ENCODE measurements at regions not wholly inside any gene's neighbourhood (a gene's known extent, or its start where the extent isn't known, plus 50 kb on each side); places are given as distances from the start of the nearest gene placed in this dataset.

DNA sequence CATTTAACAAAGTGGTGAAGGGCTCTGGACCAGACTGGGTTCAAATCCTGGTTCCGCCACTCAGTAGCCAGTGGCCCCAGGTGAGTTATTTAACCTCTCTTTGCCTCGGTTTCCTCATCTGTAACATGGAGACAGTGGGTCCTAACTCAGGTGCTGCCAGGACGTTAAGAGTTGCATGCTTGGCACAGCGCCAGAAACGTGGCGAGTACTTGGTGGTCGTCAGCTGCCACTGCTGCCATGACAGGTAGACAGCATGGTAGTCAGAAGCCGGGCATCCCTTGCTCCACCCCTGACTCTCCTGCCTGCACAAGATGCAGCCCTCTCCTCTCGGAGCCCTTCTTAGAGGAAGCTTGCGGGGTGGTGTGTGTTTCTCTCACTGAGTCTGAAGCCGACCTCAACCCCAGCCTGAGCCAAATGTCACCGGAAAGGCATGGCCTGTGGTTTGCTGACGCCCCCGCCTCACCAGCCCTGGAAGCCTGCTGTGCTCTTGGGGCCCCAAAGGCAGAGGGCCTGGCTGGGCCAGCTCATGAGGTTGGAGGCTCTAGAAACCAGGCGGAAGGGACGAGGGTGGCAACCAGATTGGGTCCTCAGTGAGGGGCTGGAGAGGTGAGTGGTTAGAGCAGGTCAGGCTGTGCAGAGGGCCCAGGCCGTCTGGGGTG is 160.8 kb upstream of the TLE3 start:
- peak; percentile 72 for DNase-seq

DNA sequence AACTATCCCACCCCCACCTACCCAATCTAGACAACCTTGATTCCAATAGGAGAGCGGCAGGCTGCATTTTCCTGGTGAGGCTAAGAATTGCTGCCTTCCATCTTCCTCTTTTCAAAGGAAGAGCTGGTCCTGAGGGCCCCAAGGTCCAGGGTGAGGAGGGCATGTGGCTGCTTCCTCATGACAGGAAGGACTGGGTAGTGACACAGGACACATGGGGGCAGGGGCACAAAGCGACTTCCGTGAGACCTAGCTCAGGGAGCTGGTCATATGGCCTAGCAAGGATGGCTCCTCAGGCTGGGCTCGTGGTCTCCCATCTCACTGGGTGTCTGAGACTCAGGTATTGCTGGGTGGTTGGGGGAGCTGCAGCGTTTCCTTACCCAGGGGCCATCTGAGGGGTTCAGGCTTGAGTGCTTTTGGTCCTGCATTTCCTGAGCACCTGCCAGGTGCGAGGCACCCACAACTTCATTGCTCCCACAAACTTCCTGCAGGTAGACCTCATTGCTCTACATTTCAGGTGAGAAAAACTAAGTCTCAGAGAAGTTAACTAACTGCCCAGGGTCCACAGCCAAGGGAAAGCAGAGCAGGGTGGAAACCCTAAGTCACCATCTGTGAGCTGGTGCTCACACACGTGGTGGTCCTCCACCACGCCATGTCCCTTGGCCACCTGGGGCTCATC is 160.0 kb upstream of the TLE3 start:
- DNase-seq, result no peak

DNA sequence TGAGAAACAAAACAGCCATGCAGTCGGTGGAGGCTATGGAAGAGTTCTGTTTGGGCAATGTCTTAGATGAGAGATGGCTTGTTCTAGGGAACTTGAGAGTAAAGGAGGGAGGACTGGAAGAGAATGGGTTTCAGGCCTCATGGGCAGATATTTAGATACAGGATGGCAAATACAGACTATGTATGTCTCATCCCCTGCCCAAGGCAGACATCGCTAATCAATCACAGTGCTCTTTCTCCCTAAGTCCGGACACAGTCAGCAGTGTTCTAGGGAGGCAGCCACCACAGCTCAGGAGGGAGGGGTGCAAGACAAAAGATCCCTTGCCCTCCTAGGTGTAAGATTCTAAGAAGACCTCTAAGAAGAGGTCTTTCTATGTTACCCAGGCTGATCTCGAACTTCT is 159.3 kb upstream of the TLE3 start:
- no peak for DNase-seq

DNA sequence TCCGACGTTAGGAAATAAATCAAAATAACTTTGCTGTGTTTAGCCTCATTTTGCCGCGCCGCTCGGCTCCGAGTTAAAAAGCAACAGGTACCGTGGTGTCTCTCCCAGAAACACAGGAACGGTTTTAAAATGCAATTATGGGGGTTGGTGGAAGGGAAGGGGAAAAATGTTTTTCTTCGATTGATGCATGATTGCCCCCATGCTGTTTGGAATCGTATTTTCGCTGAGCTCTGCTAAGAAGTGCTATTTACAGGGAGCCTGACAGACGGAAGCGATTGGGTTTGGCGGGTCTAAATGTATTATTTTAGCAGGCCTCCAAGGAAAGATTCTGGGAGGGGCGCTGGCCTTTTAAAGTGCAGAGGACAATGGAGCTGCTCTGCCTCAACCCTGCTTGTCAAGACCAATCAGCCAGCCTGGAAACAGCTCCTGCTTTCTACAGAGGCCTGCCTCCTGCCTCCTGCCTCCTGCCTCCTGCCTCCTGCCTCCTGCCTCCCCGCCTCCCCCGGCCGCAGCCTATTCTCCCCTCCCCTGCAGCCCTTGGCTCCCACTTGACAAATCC is 156.7 kb upstream of the TLE3 start:
- DNase-seq, result no peak

DNA sequence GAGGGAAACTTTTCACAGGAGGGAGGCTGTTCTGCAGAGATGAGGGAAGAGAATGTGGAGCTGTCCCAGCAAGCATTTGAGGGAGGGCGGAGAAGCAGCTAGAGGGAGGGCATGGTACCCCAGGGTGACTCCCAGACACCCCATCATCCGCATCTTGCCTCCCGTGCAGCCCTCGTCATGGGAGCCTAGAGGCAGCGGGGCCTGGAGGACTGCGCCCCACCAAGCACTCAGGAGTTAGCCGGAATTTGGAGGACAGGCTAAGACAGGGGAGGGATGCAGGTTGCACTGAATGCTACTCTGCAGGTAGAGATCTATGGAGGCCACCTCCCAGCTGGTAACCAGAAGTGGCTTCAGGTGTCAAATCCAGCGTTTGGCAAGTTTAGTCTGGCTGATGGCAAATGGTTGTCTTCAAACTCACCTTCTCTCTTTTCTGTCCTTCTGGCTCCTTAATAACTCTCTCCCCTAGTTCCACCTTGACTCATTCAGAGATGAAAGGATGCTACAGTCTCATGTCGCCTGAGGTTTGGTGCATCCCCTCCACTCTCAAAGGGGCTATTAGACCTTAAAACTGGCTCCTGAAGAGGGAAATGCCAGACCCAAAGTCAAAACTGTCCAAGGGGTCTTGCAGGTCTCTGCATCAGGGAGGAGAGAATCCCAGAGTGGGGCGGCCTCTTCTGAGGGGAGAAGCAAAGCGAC is 155.9 kb upstream of the TLE3 start:
- DNase-seq, result no peak

DNA sequence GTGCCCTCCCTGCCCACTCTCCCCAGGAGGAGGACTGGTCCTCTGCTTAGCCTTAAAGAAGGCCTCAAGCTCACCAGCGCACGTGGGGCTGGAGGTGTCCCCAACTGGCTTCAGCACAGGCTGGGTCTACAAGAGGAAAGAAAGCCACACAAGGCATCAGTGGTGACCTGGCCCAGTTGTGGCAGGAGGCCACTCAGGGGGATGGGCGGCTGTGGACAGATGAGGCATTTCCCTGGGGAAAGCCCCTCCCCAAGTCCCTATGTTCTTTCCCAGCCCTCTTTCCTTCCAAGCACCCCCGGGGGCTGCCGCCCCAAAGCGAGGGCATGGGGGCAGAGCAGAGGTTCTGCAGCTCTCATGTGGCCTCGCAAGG is 155.2 kb upstream of the TLE3 start:
- DNase-seq, result no peak

DNA sequence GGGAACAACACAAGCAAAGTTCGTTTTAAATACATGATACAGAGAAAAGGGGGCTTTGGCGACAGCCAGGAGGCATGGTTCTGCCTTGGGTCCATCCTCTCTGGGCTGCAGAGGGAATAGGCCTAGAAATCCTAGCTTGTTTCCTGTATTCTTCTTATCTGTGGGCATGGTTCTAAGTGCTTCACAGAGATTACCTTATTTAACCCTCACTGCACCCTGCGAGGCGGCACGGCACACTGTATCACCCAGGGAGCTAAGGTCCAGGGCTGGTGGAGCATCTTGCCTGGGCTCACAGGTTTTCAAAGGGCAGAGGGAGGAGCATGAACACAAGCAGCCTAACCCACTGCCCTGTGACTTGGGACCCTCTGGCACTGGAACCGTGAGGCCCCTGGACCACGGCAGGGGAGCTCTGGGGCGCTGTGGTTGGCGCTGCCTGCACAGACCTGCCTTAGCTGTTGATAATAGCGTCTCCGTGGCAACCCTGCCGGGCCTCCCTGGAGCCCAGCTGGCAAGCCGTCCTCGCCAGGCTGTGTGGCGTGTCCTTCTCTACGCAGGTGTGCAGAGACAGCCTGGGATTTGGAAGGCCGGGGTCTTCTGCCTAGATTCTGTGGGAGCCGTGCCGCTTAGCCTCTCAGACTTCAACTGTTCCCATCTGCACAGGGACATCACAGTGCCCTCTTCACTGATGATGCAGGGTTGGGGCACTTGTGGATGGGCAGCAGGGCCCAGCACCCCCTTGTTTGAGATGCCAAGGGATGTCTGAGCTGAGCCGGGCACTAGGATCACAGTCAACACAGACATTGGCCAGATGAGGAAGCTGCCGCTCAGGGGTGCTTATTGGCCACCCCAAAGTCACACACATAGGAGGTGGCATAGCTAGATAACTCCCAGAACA is 154.6 kb upstream of the TLE3 start:
- DNase-seq, result no peak

DNA sequence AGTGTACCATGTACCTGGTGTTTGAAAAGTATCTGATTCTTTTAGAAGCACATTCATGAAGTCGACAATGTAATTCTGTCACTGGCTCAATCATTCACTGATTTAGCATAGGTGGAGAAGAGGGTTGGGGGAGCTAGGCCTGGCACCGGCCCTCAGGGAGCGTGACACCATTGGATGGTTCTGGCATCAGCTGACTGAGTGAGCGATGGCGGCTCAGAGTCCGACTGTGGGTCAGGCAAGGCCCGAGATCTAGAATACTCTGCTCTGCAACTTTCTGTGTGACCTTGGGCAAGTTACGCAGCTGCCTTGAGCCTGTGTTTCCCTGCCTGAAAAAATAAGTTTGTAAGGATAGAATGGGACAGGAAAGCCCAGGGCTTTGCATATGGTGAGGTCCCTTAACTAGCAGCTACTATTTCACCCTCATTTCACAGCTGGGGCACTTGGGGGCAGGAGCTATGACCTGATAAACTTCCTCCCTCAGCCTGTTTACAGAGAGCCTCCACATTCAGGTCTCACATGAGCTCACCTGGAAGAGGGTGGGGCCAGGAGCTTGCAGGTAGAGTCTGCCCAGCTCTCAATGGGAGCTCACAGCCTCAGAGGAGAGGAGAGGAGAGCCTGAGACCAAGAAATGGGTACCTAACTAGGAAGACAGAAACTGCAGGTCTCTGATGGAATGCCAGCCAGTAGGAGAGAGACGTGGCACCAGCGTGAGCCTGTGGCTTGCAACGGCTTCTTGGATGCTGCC is 153.7 kb upstream of the TLE3 start:
- DNase-seq, result no peak

DNA sequence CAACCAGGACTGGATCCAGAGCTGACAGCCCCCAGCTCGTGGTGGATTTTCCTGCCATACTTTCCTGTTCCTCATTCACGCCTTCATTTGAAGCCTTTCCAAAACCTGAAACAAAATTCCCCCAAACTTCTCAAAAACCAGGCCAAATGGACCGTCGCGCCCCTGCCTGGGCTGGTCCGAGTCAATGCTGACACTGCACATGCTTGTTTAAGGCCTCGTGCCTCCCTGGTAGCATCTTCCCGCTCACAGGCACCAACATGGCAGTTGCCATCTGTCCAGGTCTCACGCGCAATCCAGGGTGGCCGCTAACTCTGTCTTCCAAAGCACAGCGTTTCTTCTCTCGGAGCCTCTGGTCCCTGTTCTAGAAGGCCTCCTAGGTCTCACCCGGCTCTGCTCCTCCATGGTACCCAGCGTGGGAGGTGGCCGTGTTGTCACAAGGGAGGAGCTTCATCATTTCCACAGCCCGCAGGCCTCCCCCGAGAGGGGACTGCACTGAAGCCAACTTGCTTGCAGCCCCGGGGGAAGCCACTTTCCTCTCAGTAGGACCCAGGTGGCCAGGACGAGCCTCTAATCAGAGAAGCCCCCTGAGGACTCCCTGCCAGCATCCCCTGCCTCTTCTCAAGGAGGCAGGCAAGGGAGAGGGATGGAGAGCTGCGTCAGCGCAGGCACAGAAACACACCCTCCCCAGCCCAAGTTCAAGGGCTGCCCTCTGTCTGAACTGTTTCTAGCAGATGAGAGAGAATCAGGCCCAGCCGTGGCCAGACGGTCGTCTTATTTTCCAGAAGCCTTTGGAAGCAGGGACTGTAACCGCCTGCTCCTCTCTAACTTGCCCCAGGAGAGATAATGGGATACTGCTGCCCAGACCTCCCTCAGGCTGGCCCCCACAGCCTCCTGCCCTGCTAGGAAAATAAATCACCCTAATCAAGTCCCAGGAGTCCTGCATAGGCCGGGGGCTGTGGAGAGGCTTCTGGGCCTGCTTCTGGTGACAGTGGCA is 152.8 kb upstream of the TLE3 start:
- no peak for DNase-seq

DNA sequence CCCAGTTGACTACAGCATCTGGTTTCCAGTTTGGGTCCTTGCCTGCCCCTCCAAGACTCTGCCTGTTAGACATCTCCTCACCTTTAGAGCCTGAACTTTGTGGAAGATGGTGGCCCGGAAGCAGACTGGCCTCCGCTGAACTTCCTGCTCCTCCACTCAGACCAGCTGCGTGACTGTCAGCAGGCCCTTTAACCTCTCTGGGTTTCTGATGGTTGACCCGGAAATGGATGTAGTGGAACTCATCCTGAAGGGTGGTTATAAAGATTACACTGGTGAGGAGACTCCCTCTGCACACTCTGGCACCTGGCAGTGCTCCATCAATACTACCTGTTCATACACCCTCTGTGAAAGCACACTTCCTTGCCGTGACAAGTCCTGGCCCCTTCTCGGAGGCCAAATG is 151.9 kb upstream of the TLE3 start:
- DNase-seq, result no peak

DNA sequence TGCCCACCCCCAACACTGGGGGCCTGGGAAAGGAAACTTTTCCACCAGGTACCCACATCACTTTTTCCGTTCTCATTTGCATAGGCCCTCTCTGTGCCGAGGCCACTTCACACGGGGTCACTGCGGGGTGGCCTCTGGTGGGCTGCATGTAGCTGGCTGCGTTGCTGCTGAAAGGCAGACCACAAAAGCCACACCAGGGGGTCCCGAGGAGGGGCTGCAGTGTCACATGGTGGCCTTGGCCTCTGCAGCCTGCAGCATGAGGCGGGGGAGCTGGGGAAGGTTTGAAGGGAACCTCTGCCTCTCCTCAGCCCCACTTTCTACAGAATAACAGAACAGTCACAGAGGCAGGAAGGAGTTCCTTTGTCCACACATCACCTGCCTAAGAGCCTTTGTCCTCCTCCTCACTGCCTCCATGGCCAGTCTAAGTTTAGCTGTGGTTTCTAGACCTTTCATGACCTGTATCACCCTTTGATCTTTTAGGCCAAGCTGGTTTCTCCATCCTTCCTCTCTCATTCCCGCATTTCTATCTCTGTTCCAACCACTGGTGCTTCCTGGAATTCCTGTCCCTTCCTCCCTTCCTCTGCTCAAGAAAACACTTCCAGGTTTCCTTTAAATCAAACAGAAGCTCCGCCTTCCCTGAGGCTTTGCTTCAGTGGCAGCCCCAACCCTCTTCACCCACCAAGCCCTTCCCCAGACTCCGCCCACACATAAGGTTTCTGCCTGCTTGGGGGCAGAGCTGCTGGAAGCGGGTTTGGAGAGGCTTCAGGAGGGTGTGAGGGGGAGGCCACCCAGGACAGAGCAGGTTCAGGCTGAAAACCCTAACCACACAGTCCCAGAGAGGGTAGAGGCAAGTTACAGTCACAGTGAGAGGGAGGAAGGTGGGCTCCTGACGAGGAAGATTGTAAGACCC is 150.7 kb upstream of the TLE3 start:
- DNase-seq, result no peak

DNA sequence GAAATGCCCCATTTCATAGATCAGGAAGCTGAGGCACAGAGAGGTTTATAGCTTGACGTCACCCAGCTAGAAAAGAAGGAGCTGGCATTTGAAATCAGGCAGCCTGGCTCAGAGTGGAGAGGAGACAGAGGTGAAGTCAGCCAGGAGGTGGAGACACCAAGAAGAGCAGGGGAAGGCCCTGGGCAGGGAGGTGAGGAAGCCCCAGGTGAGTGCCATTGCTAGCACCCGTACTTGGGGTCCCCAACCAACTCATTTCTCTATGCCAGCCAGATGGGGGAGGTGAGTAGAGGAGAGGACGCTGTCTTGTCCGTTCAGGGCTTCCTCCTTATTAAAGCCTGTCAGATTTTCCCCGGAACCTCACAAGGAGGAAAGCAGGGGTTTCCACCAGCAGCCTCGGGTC is 149.6 kb upstream of the TLE3 start:
- no peak for DNase-seq

DNA sequence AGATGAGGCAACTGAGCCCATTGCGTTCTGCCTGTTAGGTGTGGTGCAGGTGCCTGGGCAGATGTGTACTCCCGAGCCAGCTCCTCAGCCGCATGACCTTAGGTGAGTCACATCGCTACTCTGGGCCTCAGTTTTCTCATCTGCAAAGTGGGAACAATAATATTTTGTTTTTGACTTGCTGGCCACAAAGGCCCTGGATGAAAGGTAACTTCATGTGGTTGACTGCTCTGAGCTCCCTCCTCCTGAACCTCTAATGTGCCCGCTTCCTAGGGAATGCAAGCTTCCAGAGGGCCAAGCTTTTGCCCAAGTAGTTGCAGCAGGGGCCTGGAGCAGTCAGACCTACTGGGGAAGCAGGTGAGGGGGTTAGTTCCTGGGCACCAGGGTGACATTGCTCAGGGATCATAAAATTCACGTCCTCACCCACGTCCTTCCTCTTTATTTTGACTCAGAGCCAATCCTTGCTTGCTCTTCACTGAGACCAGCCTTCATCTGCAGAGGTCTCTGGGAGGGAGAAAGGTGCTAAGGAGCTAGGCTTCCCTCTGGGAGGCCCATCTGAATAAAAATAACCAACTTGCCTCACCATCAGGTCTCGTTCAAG is 149.0 kb upstream of the TLE3 start:
- no peak for DNase-seq

DNA sequence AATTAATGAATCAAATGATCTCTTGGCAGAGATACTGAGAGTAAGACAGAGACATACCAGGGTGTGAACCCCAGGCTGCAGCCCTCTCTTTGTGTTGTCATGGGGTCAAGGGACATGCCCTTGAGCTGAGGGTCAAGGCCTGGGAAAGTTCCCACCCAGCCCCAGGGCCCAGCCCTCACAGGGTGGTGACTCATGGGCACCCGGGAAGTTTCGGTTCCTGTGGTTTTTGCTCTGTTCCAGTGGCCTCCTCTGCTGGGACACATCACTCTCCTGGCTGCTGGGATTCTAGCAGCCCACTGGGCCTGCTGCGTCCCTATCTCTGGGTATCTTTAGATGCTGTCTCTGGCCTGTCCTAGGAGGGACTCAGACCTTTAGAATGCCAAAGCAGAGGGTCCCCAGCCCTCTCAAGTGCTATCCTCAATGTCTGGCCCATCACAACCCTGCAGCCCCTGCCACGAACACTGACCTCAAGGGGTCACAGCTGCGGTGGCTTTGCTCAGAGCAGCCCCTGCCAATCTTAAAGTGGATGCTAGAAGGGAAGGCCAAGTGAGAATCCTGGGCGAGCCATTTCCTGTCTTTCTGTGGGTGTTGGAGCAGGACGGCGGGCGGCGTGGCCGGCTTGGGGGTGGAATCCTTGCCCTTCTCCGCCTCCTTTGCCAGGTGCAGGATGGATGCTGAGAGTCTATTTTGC is 148.4 kb upstream of the TLE3 start:
- no peak for DNase-seq

DNA sequence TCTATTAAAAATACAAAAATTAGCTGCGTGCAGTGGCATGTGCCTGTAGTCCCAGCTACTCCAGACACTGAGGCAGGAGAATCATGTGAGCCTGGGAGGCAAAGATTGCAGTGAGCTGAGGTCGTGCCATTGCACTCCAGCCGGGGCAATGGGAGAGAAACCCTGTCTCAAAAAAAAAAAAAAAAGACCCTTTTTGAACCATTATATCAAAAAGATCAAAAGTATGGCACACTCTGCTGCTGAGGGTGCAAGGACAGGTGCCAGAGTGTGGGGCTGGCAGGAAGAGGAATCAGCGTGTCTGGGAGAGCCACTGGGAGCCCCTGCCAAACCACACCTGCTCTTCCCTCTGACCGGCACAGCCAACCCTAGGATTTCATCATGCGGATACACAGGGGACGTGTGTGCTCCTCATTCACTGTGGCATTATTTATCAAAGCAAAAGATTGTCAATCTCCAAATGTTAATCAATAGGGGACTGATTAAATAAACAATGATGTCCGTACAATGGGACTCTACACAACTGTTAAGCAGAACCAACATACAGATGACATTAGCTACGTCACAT is 147.3 kb upstream of the TLE3 start:
- no peak for DNase-seq

DNA sequence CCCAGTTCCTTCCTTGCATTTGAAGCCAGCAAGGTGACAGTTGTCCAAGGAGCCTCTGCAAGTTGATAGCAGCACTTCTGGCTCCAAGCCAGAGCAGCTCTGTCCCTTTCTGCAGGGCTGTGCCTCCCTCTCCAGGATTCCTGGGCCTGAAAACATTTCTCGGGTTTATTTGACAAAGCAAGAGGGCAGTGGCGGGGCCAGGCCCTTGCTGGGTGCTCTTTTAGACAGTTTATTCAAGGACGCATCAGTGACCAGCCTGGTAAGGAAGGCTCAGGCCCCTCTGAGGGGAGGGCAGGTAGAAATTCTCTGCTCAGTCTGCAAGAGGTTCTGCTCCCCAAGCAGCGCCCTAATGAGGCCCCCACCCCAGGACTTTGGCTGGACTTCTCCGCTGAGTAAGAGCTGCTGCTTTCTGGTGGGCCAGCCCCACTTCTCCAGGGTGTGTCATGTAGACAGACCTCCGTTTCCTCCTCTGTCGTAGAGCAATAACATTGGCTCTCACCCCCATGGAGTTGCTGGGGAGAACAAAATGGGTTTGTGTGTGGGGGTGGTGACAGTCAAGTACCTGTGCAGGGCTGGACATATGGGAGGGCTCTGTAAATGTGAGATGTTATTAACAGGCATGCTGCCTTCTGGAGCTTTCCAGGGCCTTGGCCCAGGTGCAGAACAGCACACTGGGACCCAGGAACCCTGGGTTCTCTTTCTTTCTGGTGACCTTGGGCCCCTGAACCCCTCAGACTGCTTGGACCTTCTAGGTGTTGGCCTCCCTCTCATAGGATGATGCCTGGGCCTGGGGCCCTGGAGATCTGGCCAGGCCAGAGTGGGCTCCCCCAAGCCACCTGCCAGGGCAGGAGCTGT is 146.2 kb upstream of the TLE3 start:
- no peak for DNase-seq

DNA sequence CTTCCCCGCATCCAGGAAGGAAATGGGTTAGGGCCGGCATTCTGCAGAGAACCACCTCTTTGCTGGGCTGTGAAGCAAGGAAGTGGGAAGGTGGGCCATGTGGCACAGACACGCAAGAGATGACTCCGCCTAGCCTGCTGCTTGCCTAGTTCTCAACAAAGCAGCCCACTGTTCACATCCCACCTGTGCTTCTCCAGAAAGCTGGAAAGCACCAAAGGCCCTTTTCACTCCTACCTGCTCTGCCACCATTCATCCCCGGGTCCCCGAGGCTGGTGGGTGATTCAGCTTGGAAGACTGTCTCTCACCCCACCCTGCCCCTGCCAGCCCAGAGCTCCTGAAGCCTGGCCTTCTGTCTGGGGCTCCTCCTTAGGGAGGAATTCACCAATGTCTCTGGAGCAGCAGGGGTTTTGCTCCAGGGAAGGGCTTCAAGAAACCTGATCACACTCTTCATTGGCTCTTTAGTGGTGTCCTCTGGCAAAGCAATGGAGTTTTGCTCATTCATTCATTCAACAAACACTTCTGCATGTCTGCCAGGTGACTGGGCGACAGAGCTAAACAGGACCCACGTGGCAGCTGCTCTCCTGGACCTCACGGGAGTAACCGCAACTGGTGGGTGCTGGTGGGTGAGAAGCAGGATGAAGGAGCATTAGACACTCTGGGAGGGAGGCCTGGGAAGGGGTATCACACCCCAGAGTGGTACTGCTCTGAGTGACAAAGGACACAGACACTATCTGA is 145.4 kb upstream of the TLE3 start:
- no peak for DNase-seq
